ENCODE measurements at regions not wholly inside any gene's neighbourhood (a gene's known extent, or its start where the extent isn't known, plus 50 kb on each side); places are given as distances from the start of the nearest gene placed in this dataset.

DNA sequence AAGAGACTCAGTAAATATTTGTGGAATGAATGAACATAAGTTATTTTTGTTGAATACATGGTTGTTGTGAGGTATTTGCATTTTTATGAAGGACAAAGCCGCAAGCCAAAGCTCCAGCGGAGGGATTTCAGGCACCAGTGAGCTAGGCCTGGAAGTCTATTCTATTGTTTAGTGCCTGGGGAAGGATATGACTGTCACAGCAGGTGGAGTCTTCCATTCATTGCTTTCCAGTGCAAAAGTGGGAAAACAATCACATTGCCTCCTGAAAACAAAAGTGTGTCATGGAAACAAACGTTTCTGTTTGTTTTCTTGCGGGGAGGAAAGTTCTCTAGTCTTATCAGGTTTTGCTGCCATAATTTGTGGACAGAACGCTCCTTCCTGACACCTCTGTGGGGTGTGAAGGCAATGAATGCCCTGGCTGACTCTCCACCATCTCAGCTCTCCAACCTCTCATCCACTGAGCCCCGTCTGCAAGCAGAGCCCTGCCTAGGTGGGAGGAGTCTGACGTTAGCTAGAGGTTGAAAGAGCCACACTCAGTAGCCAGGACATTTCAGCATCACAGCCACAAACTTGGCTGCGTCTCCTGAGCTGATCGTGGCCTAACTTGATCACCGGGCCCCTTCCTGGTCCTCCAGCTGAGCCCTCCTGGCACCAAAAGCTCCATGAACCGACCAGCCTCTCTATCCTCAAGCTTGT lies 739.1 kb downstream of the MATN1 start:
- Histone ChIP-seq H3K27me3 (ENCODE audit: insufficient read depth, low read depth, severe bottlenecking) (no peaks in the 10 kb centered on the region), H3K9me3 (ENCODE audit: severe bottlenecking) (no peaks in the 10 kb centered on the region), H3K36me3 (no peaks in the 10 kb centered on the region), H3K4me3 (ENCODE audit: low read depth, low read length) (no peak overlapping the region), H3K27ac (no peak overlapping the region)
- no peak for DNase-seq
- TF ChIP-seq, protein P1, sequence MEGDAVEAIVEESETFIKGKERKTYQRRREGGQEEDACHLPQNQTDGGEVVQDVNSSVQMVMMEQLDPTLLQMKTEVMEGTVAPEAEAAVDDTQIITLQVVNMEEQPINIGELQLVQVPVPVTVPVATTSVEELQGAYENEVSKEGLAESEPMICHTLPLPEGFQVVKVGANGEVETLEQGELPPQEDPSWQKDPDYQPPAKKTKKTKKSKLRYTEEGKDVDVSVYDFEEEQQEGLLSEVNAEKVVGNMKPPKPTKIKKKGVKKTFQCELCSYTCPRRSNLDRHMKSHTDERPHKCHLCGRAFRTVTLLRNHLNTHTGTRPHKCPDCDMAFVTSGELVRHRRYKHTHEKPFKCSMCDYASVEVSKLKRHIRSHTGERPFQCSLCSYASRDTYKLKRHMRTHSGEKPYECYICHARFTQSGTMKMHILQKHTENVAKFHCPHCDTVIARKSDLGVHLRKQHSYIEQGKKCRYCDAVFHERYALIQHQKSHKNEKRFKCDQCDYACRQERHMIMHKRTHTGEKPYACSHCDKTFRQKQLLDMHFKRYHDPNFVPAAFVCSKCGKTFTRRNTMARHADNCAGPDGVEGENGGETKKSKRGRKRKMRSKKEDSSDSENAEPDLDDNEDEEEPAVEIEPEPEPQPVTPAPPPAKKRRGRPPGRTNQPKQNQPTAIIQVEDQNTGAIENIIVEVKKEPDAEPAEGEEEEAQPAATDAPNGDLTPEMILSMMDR (IDR thresholded peaks at IDR 0.05; ENCODE audit: low read depth, low read length), result no peak

DNA sequence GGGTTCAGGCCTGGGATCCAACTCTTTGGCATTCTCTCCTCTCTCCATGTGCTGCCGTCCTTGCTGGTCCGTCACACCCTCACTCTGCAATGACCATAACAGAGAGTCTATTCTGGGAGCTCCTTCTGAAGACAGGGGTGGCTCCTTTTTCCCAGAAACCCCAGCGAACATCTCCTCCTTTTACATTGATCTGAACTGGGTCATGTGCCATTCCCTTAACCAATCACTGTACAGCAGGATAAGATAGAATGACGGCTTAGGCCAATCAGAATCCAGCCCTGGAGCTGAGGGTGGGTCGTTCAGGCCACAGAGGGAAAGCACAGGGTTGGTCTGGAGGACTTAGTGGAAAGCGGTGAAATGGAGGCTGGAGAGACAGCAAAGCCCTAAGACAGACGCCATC lies 740.1 kb downstream of the MATN1 start:
- no peak overlapping the region for H3K27ac ChIP-seq
- no peaks in the 10 kb centered on the region for H3K27me3 ChIP-seq (ENCODE audit: insufficient read depth, low read depth, severe bottlenecking)
- no peaks in the 10 kb centered on the region for H3K9me3 ChIP-seq (ENCODE audit: severe bottlenecking)
- DNase-seq, result no peak
- no peak overlapping the region for H3K4me3 ChIP-seq (ENCODE audit: low read depth, low read length)
- no peaks in the 10 kb centered on the region for H3K36me3 ChIP-seq
- TF ChIP-seq, protein P1 (IDR thresholded peaks at IDR 0.05; ENCODE audit: low read depth, low read length), result no peak

GRCh38 chr1:29981586-29982239 lies 741.7 kb downstream of the MATN1 start:
- H3K9me3 ChIP-seq (ENCODE audit: severe bottlenecking), result no peaks in the 10 kb centered on the region
- no peaks in the 10 kb centered on the region for H3K36me3 ChIP-seq
- TF ChIP-seq, protein P1 (IDR thresholded peaks at IDR 0.05; ENCODE audit: low read depth, low read length), result no peak
- no peak overlapping the region for H3K27ac ChIP-seq
- DNase-seq, result no peak
- no peaks in the 10 kb centered on the region for H3K27me3 ChIP-seq (ENCODE audit: insufficient read depth, low read depth, severe bottlenecking)
- H3K4me3 ChIP-seq (ENCODE audit: low read depth, low read length), result no peak overlapping the region

DNA sequence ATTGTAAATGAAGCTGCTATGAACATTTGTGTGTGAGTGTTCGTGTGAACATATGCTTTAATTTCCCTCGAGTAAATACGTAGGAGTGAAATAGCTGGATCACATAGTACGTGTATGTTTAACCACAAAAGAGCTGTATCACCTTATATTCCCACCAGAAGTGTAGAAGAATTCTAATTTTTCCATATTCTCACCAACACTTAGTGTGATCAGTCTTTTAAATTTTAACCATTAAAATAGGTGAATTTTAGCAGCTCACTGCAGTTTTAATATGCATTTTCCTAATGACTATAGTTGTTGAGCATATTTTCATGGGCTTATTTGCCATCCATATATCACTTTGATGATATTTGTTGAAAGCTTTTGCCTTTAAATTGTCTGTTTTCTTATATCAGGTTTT lies 741.2 kb downstream of the PTPRU start:
- H3K9me3 ChIP-seq (ENCODE audit: severe bottlenecking), result no peaks in the 10 kb centered on the region
- H3K27me3 ChIP-seq (ENCODE audit: insufficient read depth, low read depth, severe bottlenecking), result no peaks in the 10 kb centered on the region
- H3K27ac ChIP-seq, result no peak overlapping the region
- no peak for DNase-seq
- no peaks in the 10 kb centered on the region for H3K36me3 ChIP-seq
- TF ChIP-seq, protein P1 (IDR thresholded peaks at IDR 0.05; ENCODE audit: low read depth, low read length), result no peak
- H3K4me3 ChIP-seq (ENCODE audit: low read depth, low read length), result no peak overlapping the region

DNA sequence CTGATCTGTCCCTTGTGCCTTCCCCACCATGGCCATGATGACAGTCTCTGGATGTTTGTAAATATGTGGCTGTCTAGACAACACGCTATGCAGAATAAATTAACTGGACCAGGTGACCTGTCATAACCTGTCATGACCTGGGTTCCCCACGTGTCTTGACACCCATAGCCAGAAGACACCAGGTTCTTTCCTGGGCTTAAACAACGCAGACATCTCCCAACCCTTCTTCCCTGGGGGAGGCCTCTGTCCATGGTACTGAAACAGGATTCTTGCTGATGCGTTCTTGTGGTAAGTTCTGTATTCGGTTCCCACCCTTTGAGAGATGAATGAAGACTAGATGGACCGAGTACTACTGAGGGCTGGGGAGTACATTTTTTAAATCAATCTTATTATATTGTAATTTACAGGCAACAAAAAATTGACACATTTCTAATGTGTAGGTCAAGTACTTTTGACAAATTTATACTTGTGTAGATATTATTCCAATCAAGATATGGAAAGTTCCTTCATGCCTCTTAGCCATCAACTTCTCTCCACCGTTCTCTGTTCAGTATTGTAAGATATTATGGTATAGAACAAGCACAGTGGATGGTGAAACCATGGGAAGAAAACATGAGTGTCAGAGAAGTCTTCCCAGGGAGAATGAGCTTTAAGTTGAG lies 738.8 kb downstream of the PTPRU start:
- no peak for DNase-seq
- Histone ChIP-seq H3K36me3 (no peaks in the 10 kb centered on the region), H3K27me3 (ENCODE audit: insufficient read depth, low read depth, severe bottlenecking) (no peaks in the 10 kb centered on the region), H3K4me3 (ENCODE audit: low read depth, low read length) (no peak overlapping the region), H3K9me3 (ENCODE audit: severe bottlenecking) (no peaks in the 10 kb centered on the region), H3K27ac (no peak overlapping the region)
- TF ChIP-seq, protein P1 (IDR thresholded peaks at IDR 0.05; ENCODE audit: low read depth, low read length), result no peak
